C4-2B (cell line): ENCODE measurements at regions not wholly inside any gene's neighbourhood (a gene's known extent, or its start where the extent isn't known, plus 50 kb on each side); places are given as distances from the start of the nearest gene placed in this dataset.
"Not testable (repeated sequence)": the region's sequence is repeated elsewhere in the genome, so short reads cannot be mapped to it uniquely, and the experiment has no call there.

Experiments used
- CTCF ChIP-seq: fragments of 450-650 bp; conservative IDR thresholded peaks from 2 replicates; pipeline ENCODE4 v1.5.1; 2017; ENCODE audit warnings: mild to moderate bottlenecking
- ZFX ChIP-seq: fragments of 450-650 bp; IDR thresholded peaks from 2 replicates; pipeline ENCODE4 v1.6.1; 2017

GRCh38 chr1:234794452-234794851 lies 184.5 kb upstream of the IRF2BP2 start:
- TF ChIP-seq CTCF, ZFX: not testable (repeated sequence)
